Kasumi-1 (cell line): ENCODE measurements at regions not wholly inside any gene's neighbourhood (a gene's known extent, or its start where the extent isn't known, plus 50 kb on each side); places are given as distances from the start of the nearest gene placed in this dataset.
A peak's percentile ranks its signal among the peaks of the same experiment; 100 is the strongest.

Experiments used
- DNase-seq, 2 experiments: peaks; one replicate each; lab custom pipeline; 2025; lab: John Stamatoyannopoulos, UW

DNA sequence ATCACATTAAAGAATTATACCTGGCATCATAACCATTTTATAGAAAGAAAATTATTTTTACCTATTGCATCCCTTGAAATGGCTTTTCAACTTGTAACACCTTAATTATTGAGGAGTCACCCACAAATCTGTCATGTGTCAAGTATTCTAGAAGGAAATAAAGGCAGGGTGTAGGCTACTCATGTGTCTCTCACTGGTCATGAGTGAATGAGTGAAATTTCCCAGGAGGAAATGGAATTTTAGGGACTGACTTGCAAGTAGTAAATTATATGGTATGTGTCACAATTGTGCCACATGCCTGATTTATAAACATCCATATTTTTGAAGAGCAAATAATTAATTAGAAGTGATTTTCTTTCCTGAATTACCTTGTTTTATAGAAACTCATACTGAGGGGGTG is 310.5 kb upstream of the ADAMTS9 start:
- no peak for DNase-seq

DNA sequence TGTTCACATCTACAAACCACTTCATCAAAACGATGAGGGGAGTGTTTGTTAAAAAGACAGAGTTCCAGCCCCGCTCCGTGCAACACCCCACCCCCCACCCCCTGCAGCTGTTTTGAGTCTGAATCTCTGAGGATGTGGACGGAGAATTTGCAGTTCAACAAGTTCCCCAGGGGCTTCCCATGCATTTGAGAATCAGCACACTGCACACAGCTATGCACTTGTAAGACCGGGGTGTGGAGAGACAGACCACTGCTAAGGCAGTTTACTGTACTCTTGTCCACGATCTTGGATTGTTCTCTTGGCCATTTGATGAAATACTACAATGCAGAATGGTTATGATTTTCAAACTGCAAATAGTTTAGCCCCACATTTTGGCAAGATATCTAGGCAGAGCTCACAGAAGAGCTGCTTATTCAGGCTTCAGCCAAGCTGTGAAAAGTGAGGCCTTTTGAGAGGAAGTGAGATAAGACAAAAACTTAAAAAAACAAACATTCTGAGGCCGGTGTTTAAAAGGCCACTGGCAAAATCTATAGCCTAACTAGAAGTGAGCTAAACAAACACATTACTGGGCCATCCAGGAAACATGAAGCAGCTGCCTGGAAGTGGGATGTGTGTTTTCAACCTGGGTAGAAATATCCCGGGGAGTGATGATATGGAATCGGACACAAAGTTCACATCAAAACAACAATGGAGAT is 308.2 kb upstream of the ADAMTS9 start:
- no peak for DNase-seq

DNA sequence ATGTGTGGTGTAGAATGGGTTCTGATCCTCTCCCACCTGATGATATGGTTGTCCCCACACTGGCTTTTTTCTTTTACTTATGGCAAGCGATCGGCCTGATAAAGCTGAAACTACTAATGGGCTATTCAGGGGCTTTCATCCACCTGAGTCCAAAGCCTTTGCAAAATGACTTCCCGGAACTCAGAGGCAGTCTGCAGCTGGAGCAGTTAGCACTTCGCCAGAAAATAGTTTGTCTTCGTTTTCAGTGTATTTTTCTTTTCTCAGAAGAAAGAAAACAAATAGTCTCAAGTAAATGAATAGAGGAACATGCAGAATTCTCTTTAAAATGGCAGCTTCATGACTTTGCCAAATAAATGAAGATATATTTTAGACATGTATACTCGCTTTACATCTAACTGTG is 306.0 kb upstream of the ADAMTS9 start:
- DNase-seq, result no peak

DNA sequence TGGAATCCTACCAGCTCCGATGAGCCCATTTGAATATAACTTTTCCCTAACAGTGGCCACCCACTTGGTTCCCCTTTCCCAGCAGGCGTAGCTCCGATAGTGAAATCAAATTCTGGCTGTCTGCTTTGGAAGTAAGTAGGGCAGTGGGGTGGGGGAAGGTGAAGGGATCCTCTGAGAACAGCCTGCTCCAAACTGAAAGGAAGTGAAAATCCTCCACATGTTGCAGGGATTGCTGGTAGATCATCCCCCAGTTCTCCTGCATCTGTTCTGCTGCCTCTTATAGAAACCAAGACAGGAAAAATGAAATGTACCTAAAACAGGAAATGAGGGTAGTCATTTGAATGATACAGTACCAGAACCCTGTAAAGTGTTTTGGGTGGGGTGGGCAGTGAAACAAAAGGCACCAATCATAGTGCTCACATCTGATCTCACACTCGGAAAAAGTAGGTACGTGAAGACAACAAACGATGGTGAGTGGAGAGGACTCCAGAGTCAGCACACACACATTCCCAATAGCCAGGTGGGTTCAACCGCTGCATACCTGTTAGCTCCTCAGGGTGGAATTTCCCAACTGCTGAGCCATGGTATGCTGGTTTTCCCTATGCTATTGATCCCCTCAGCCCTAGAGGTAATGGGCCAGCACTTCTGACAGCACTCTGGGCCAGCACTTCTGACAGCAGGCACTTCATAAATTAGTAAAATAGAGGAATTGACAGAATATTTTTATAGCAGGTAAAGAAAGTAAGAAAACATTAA is 304.9 kb upstream of the ADAMTS9 start:
- no peak for DNase-seq

DNA sequence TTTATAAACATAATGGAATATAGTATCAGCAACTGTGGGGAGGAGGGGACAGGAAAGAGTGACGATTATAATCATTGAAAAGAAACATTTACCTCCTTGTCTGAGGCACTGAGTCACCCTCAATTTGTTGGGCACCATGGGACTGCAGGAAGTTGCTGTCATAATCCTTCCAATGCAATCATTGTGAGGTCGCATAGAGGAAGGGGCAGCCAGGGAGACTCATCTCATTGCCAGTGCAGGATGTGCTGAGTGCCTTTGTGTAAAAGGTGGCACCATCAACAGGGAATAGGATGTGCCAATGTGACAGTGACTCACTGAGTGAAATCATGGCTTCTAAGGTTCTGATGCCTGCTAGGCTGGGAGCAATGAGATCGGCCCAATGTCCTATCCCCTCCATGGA is 300.4 kb upstream of the ADAMTS9 start:
- DNase-seq, result no peak

DNA sequence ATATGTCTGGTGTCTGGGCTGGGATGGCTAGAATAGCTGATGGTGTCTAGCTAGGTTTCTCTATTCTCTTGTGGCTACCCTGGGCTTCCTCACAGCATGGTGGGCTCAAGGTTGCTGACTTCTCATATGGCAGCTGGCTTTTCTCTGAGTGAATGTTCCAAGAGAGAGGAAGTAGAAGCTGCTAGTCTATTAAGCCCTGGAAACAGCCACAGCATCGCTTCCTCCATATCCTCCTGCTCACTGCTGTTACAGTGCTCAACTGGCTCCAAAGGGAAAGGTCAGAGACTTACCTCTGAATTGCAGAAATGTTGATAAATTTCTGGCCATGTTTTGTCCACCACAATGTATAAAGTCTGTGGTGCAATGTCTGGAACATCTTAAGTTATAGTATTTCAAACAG is 299.9 kb upstream of the ADAMTS9 start:
- peak; percentile 19 for DNase-seq

DNA sequence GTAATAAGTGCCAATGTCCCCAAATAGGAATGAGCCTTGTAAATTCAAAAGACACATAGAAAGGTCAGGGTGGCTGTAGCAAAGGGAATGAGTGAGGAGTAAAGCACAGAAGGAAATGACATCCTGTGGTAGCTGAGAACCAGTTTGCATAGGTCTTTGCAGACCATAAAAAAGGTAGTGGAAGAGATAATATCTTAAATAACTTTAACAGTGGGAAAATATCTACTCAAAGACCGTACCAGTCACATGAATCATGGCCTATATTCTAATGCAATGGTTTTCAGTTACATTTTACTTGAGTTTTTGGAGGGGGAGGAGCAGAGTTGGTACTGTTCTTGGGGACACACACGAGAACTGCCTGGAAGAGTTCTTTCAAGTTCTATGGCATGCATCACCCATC is 297.3 kb upstream of the ADAMTS9 start:
- no peak for DNase-seq

DNA sequence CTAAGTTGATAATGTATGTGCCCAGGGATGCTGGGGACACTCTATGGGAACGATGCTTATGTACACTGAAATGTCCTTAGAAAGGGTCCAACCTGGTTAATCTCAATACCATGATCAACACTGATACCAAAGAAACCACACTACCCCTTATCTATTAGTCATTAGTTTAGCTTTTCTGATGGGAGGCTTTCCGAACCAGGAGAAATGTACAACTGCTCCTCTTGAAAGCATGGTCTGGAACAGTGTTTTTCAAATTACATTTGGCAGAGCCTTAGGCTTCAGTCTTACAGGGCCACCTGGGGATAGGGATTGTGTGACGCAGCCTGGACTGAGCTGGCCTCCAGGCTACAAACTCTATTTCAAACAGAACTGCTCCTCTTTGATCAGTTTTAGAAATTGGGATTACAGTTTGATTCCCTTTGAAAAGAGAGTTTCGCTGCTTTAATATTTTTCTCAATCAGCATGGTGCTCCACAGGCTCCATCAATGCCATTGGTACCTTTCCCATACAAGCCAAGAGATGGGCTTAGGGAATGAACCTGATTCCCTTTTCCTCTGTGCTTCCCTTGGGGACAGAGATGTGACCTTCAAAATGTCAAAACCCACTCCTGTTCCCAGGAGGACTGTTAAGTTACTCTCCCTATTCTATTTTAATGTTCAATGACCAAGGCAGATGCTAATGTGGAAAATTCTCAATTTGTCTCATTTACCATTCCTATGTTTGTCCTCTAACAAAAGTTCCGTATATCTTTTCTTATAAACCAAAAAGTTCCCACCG is 296.0 kb upstream of the ADAMTS9 start:
- no peak for DNase-seq

DNA sequence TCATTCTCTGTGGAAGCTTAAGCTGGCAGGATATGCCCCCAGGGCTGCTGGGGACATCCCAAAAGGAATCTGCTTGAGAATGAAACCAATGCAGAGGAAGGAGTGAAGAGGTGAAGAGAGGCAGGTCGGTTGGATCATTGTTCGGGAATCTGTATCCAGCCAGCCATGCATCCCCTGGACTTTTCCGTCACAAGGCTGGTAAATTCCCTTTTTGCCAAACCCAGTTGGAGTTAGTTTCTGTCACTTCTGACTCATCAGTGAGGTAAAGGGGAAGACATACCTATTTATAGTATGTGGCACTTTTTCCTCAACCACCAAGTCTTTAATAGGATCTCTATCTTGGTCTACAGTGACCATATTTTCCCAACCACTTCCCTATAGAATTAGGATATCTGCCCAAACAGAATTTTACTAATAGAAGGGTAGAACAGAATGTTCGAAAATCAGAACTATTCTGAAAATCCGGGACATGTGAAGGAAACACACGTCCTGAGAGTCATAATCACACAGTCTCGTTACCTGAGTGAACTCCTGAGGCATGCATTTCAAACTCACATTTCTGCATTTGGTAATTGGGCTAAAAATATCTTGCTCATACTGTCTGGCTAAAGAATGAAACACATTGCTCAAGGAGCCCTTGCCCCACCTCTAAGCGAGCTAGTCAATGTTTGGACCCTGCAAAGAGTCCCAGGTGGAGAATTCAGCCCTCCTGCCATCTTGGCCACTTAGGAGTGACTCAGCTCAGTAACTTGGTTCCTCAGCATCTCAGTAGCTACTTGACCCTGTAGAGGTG is 289.7 kb upstream of the ADAMTS9 start:
- no peak for DNase-seq

DNA sequence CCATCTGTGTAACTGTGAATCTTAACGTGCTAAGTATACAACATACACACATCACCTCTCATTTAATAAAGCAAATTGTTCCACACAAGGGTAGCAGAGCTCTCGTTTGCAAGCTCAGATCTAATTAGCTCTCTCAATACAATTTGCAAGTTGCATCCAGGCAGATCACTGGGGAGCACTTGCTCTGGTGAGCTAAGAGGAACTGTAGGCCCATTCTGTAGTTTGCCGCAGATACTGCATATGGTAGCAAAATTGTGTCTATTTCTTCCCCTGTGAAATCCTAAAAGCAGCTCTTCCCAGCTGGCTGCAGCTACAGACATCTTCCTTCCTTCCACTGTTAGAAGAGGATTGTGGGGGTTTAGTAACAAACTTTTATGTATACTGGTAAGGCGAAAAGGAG is 288.7 kb upstream of the ADAMTS9 start:
- no peak for DNase-seq

DNA sequence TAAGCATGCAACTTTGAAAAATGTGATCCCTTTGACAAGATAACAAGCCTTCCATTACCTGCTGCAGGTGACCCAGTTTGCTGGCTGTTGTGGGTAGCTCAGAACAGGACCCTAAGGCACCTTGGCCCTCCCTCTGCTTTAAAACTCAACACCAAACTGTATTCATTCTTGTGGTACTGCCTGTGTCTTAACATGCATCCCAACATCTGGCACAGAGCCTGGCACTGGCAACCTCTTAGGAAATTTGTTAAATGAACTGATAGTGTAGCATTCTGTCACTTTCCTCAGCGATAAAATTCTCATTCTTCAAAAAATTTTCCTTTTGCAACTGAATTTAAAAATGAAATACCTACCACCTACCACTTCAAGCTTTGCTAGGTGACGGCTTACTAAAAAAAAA is 287.3 kb upstream of the ADAMTS9 start:
- no peak for DNase-seq

DNA sequence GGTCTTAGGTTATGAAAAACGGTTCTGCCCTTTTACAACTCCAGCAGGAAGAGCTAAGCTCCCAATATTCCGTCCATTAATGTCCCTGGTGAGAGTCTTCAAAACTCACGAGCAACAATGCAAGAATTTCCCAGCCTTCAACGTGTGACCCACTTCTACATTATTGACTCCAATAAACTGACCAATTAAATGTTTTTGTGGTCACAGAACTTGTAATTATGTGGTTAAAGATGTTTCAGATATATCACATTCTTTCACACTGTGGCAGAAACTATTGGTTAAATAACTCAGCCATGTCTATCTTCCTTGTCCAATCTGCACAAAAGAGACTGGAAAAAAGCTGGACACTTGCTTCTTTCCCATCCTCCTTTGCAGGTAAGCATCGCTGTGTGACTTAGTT is 286.6 kb upstream of the ADAMTS9 start:
- no peak for DNase-seq

DNA sequence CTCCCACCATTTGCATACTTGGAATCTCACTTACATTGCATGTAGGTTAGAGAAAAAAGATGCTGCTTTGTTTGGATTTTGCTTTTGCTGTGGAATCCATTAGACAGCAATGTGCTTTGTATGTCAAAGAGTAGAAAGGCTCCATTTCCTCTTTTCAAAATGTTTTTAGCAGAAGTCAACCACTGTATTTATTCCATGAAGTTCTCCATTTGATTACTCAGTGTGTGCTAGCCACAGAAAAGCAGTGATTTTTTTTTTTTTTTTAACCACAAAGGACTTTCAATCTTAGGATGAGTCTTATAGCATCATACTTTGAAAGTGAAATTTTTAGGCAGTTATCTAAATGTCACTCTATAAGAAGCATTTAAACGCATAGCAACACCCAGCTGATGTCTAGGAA is 285.0 kb upstream of the ADAMTS9 start:
- peak; percentile 55 to 67 for DNase-seq

DNA sequence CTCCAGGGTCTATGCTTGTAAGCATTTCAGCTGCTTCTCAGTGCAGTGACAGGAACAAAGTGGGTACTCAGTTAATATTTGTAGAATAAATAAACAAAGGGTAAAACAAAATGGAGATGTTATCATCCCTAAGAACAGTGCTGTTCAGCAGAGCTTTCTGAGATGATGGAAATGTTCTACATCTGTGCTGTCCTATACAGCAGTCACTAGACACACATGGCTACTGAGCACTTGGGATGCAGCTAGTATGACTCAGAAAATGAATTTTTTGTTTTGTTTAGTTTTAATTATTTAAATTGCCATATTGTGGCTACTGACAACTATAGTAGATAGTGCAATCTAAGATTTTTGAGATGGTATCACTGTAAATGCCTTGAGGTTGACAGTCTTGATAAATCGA is 283.8 kb upstream of the ADAMTS9 start:
- no peak for DNase-seq

DNA sequence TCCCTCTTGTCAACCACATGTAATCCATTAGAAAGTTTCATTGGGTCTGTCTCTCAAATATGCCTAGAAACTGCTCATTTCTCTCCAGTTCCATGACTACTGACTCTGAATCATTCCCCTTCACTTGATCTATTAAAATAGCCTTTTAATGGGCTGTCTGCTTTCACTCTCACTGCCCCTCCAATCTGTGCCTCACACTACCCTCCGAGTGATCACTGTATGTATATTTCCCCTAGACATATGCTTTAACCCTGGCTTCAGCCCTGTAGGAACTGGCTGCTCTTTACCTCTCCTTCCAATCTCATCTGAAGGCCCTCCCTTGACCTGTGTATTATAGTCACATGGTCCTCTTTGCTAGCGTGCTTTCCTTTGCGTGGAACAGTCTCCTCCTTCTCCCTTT is 282.8 kb upstream of the ADAMTS9 start:
- DNase-seq, result no peak

DNA sequence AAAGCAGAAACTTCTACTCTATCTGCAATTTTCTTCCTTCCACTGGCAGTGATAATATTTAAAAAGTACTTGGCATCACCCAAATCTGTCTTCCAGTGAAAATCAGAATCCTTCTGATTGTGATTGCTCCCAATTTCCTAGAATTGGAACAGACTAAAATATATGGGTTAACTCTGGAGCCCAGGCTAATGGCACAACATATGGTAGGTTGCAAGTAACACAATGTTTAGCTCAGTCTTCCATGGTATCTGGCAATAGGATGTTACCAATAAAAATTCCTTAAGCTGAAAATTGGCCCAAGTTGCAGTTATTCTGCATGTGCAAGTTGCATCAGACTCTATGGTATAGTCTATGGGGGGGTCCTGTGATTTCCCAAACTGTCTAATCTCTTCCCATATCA is 273.5 kb upstream of the ADAMTS9 start:
- DNase-seq, result no peak

DNA sequence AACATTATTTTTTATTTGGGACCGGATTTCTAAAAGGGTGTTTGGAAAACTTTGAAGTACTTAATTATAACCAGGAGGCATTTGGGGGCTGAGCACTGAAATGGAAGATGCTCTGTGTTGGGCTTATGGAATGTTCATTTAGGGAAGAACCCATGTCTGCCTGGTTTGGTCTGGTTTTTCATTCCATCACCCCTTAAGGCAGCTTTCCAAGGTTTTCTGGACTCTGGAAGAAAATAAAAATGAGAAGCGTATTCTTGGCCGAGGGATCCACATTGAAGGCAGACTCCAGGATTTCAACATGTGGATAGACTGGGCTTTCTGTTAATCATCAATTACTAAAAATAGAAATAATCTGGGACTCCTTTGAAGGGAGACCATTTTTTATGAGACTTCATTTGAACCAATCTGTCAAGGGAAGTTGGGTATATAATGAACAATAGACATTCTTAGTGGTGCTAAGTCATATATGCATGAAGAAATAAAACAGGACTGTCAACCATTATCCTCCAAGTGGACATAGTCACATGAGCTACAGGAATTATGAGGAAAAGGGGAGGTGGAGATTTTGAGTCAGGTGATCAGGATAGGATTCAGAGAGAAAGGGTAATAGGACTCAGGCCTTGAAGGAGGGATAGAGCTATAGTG is 270.5 kb upstream of the ADAMTS9 start:
- DNase-seq, result no peak

DNA sequence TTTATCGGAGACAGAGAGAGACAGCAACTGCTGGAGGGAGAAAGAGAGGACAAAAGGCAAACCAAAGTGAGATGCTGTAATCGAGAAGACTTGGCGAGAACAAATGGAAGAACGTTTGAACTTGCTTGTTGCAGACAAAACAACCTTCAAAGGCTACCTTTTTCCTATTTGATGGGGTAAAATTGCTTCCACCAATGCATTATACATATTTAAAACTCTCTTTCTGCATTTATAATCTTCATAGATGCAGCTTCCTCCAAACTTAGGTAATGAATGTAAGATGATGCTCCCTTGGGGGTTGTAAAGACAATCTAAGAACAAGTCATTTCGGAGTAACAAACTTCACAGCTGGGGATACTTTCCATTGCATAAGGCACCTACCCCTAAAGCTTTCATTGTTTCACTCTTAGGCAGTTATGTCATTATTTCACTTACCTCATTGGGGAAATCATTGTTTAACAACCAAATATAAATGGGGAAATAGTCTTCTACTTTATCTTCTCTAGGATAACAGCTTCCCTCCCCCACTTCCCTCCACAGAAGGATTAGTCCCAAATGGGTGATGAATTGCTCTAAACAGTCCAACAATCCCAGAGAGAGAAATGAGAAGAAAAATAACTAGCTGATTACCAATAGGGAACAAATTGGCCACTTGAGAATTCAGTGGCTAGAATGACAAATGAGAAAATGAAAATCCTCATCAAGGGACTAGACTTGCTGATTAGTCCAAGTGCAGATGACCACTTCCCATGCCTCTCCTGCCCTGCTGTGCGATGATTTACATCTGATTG is 269.8 kb upstream of the ADAMTS9 start:
- DNase-seq, result no peak

DNA sequence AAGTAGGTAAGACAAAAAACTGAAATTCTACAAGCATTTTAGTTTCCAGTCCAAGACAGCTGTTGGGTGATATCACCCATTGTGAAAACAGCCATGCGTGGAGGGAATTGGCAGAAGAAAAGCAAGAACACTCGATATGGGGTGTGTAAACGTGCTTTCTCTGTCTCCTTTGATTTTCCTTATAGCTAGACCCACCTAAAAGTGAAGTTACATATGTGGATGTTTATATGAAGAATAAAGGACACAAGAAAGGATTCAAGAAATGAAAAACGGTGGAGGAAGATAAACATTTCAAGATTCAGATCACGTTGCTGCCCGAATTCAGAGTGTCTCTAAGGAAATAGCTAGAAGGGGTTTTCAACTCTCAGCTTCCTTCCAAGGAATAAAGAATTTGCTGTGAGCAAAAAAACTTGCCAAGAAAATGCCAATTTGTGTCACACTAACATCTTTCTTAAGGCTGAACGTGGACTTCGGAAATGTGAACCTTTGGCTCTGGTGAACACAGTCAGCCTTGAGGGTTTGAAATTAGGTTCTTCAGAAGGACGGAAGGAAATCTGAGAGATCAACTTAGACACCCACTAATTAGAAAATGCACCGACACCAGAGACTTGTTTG is 269.0 kb upstream of the ADAMTS9 start:
- DNase-seq, result no peak

DNA sequence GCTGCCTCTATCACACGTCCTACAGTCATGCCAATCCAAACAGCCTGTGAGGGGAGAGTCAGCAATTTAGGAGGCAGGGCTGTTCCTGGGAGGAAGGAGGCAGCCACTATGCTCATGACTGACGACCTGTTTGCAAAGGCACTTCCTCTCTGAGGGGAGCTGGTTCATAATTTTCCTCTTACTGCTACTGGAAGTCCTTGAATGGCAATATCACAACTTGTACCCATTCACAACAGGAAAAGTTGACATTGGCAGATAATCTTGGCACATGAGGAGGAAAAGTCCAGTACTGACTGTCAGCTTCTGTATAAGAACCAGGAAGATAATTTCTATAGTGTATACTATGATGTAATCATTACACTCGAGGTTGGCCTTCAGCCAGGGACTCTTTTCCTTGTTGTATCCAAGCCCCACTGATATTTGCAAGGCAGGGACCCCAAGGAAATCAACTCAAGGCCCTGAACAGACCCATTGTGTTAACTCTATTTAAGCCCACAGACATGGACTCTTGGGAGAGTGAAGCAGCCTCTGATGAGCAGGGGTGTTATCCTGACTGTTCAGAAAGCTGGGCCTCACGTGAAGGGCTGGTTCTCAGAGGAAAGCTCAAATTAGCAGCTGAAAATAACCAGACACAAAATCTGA is 267.3 kb upstream of the ADAMTS9 start:
- peak; percentile 41 to 45 for DNase-seq
